ENCODE measurements at regions not wholly inside any gene's neighbourhood (a gene's known extent, or its start where the extent isn't known, plus 50 kb on each side); places are given as distances from the start of the nearest gene placed in this dataset.
A peak's percentile ranks its signal among the peaks of the same experiment; 100 is the strongest.

DNA sequence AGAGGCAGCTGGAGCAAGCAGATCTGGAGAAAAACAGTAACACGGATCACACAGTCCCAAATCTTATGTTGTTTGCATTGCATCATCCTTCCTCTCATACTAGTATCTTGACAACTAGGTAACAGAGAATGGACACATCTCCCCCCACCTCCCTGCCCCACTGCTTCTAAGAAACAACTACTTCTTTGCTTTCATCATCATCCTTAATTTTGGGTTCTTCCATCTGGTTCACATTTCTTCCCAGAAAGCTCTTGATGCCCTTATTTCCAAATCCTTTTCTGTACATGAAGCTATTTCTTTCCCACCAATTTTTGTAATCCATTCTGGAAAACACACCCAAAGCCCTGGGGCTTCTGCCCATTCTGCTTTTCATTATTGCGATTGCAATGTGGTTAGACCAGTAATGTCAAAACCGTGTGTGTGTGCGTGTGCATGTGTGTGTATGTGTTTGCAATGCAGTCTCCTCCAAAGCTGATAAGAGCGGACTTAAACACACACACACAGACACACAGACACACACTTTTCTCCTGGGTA, 254.7 kb upstream of the SLC30A5 start:
- H3K27ac ChIP-seq (ENCODE audit: poor library complexity, severe bottlenecking), result no peak overlapping the region
- H3K9me3 ChIP-seq (ENCODE audit: severe bottlenecking), result no peaks in the 10 kb centered on the region
- DNase-seq (ENCODE audit: low spot score) (no peak), ATAC-seq (ENCODE audit: low read depth) (no peak)
- H3K4me1 ChIP-seq (ENCODE audit: insufficient read depth, poor library complexity, severe bottlenecking), result no peaks in the 10 kb centered on the region
- no peaks in the 10 kb centered on the region for H3K36me3 ChIP-seq (ENCODE audit: low read depth)
- H3K27me3 ChIP-seq (ENCODE audit: insufficient read depth, poor library complexity, severe bottlenecking), result no peaks in the 10 kb centered on the region
- no peak overlapping the region for H3K4me3 ChIP-seq (ENCODE audit: severe bottlenecking)
- TF ChIP-seq, protein P1, sequence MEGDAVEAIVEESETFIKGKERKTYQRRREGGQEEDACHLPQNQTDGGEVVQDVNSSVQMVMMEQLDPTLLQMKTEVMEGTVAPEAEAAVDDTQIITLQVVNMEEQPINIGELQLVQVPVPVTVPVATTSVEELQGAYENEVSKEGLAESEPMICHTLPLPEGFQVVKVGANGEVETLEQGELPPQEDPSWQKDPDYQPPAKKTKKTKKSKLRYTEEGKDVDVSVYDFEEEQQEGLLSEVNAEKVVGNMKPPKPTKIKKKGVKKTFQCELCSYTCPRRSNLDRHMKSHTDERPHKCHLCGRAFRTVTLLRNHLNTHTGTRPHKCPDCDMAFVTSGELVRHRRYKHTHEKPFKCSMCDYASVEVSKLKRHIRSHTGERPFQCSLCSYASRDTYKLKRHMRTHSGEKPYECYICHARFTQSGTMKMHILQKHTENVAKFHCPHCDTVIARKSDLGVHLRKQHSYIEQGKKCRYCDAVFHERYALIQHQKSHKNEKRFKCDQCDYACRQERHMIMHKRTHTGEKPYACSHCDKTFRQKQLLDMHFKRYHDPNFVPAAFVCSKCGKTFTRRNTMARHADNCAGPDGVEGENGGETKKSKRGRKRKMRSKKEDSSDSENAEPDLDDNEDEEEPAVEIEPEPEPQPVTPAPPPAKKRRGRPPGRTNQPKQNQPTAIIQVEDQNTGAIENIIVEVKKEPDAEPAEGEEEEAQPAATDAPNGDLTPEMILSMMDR (IDR thresholded peaks at IDR 0.05; ENCODE audit: poor library complexity, severe bottlenecking), result no peak

DNA sequence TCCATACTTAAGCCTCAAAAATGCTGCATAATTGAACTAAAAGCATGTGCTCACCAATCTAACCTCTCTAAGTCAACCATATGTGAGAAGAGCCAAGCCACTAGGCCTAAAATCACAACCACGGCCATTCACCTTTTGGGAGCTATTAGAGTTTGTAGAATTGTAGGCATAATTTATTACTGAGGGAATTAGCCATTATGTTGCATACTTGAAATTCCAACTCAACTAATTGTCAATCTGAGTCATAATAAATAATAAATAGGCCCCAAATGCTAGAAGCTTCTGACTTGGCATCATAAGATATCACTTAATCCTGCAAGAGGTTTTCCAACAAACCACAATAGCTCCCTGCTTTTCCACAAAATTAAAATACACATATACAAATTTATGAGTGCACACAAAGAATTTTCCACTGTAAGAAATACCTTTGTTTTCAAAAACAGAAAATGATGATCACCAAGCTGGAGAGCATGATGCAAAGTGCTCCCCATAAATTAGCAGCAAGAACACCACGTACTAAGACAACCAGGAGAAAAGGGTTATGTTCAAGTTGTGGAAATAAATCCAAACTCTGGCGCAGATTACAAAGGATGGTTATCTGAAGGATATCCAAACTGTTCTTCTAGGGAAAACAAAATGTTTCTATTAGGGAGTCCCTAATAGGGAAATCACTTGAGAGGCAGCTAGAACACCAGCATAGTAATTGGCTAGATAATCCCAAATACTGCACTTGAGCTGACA, 250.0 kb upstream of the SLC30A5 start:
- H3K27me3 ChIP-seq (ENCODE audit: insufficient read depth, poor library complexity, severe bottlenecking), result no peaks in the 10 kb centered on the region
- no peaks in the 10 kb centered on the region for H3K4me1 ChIP-seq (ENCODE audit: insufficient read depth, poor library complexity, severe bottlenecking)
- no peak overlapping the region for H3K27ac ChIP-seq (ENCODE audit: poor library complexity, severe bottlenecking)
- TF ChIP-seq, protein P1 (IDR thresholded peaks at IDR 0.05; ENCODE audit: poor library complexity, severe bottlenecking), result no peak
- no peaks in the 10 kb centered on the region for H3K36me3 ChIP-seq (ENCODE audit: low read depth)
- ATAC-seq (ENCODE audit: low read depth) (no peak), DNase-seq (ENCODE audit: low spot score) (no peak)
- no peaks in the 10 kb centered on the region for H3K9me3 ChIP-seq (ENCODE audit: severe bottlenecking)
- no peak overlapping the region for H3K4me3 ChIP-seq (ENCODE audit: severe bottlenecking)

DNA sequence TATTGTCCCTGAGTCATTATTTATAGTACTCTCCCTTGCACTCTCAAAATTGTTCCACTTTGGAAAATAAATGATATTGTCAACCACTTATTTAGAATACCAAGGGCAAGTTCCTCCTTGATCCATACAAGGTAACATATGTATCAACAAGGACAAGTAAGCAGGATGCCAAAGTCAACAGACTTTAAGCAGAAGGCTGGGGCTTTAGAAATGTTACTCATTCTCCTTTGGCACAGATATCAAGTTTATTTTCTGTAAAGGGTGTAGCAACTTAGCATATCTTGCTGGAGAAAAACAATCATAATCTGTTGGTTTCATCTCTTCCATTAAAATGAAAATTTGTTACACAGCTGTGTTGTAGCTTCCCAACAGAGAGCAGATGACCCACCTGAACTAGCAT, 248.7 kb upstream of the SLC30A5 start:
- Histone ChIP-seq H3K36me3 (ENCODE audit: low read depth) (no peaks in the 10 kb centered on the region), H3K4me3 (ENCODE audit: severe bottlenecking) (no peak overlapping the region), H3K27me3 (ENCODE audit: insufficient read depth, poor library complexity, severe bottlenecking) (no peaks in the 10 kb centered on the region), H3K4me1 (ENCODE audit: insufficient read depth, poor library complexity, severe bottlenecking) (no peaks in the 10 kb centered on the region), H3K9me3 (ENCODE audit: severe bottlenecking) (no peaks in the 10 kb centered on the region), H3K27ac (ENCODE audit: poor library complexity, severe bottlenecking) (no peak overlapping the region)
- 0 out of 3 replicates have a peak, but pooled peaks have one; percentile 45 for ATAC-seq (ENCODE audit: low read depth)
- no peak for DNase-seq (ENCODE audit: low spot score)
- TF ChIP-seq, protein P1 (IDR thresholded peaks at IDR 0.05; ENCODE audit: poor library complexity, severe bottlenecking), result no peak

DNA sequence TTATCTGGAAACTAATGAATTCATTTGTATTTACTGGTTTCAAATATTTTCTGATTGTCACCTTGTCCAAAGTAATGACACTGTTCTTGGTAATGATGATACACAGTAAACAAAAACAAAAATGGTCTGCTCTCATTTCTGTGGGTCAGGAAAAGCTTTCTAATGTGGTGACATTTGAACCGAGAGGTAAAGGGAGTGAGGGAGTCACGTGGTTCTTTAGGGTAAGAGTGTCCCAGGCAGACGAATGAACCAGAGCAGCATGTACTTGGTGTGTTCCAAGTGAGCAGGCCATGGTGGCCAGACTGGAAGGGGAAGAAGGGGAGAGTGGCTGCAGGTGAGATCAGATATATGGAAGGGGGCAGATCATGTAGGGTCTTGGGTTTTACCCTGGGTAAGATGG, 247.0 kb upstream of the SLC30A5 start:
- no peak overlapping the region for H3K27ac ChIP-seq (ENCODE audit: poor library complexity, severe bottlenecking)
- TF ChIP-seq, protein P1 (IDR thresholded peaks at IDR 0.05; ENCODE audit: poor library complexity, severe bottlenecking), result no peak
- no peaks in the 10 kb centered on the region for H3K4me1 ChIP-seq (ENCODE audit: insufficient read depth, poor library complexity, severe bottlenecking)
- no peak overlapping the region for H3K4me3 ChIP-seq (ENCODE audit: severe bottlenecking)
- H3K9me3 ChIP-seq (ENCODE audit: severe bottlenecking), result no peaks in the 10 kb centered on the region
- no peaks in the 10 kb centered on the region for H3K36me3 ChIP-seq (ENCODE audit: low read depth)
- H3K27me3 ChIP-seq (ENCODE audit: insufficient read depth, poor library complexity, severe bottlenecking), result no peaks in the 10 kb centered on the region
- ATAC-seq (ENCODE audit: low read depth) (no peak), DNase-seq (ENCODE audit: low spot score) (no peak)

DNA sequence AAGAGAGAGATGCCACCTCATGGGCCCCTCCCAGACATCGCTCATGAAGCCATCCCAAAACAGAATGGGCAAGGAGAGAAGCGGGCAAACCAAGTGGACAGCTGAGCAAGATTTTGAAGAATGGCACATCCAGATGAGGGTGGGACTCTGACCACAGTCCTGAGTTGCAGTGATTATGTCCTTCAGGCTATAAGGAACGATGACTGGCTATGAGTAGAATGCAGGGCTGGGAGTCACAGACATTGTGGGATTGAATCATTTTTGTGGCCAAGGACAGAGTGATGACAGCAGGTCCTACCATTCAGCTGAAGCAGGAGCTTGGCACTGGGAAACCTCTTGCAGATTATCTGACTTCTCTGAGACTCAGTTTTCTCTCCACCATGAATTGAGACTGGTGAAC, 245.7 kb upstream of the SLC30A5 start:
- TF ChIP-seq, protein P1 (IDR thresholded peaks at IDR 0.05; ENCODE audit: poor library complexity, severe bottlenecking), result no peak
- ATAC-seq (ENCODE audit: low read depth) (peak; percentile 45; the same call in 2 of the 3 replicates), DNase-seq (ENCODE audit: low spot score) (no peak)
- Histone ChIP-seq H3K27me3 (ENCODE audit: insufficient read depth, poor library complexity, severe bottlenecking) (no peaks in the 10 kb centered on the region), H3K36me3 (ENCODE audit: low read depth) (no peaks in the 10 kb centered on the region), H3K4me1 (ENCODE audit: insufficient read depth, poor library complexity, severe bottlenecking) (no peaks in the 10 kb centered on the region), H3K9me3 (ENCODE audit: severe bottlenecking) (no peaks in the 10 kb centered on the region), H3K27ac (ENCODE audit: poor library complexity, severe bottlenecking) (no peak overlapping the region), H3K4me3 (ENCODE audit: severe bottlenecking) (no peak overlapping the region)
